GM12872 (cell line): ENCODE measurements at regions not wholly inside any gene's neighbourhood (a gene's known extent, or its start where the extent isn't known, plus 50 kb on each side); places are given as distances from the start of the nearest gene placed in this dataset.

ENCODE experiments used
- TF ChIP-seq, protein P1 (sequence below): IDR thresholded peaks from 3 replicates; pipeline ENCODE4 v1.5.1; 2011; ENCODE audit warnings: low read depth, mild to moderate bottlenecking, low read length, moderate library complexity; ENCODE audit not compliant: insufficient read depth

DNA sequence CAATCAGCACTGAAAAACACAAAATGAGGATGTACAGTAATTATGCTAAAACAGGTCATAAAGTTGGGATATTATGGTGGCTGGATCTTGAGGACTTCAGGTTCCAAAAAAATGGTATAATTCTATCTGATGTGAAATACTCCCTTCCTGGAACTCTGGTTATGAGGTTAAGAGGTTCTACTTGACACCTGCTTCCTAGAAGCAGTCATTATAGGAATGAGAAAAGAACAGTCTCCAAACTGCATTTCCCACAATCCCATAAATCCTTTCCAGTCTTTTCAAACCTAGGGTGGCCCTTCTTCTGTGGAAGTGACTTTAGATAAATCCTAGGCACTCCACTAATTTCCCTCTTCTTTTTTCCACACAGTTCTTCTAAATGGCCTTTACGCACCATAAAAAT, 63.7 kb upstream of the OR10AD1 start:
- TF ChIP-seq, protein P1, sequence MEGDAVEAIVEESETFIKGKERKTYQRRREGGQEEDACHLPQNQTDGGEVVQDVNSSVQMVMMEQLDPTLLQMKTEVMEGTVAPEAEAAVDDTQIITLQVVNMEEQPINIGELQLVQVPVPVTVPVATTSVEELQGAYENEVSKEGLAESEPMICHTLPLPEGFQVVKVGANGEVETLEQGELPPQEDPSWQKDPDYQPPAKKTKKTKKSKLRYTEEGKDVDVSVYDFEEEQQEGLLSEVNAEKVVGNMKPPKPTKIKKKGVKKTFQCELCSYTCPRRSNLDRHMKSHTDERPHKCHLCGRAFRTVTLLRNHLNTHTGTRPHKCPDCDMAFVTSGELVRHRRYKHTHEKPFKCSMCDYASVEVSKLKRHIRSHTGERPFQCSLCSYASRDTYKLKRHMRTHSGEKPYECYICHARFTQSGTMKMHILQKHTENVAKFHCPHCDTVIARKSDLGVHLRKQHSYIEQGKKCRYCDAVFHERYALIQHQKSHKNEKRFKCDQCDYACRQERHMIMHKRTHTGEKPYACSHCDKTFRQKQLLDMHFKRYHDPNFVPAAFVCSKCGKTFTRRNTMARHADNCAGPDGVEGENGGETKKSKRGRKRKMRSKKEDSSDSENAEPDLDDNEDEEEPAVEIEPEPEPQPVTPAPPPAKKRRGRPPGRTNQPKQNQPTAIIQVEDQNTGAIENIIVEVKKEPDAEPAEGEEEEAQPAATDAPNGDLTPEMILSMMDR, result no peak

DNA sequence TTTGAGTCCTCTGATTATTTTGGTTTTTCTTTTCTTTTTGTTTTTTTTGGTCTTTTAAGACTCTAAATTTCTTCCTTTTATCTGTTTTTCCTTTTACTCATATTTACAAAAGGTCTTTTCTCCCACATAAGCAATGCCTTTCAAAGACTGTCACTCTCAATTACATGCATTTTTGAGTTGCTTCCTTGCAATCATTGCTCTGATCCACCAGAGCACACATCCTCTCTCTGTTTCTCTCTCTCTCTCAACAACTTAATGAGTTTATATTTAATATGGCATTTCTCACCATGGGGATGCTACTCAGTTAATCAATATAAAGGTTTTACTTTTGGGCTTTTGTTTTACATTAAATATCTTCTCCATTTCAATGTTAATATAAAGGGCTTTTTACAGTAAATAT, 62.7 kb upstream of the OR10AD1 start:
- TF ChIP-seq, protein P1, result no peak

- TF ChIP-seq, protein P1, result no peak
Measured at GRCh38 chr12:48263617-48264016, 60.5 kb upstream of the OR10AD1 start.

DNA sequence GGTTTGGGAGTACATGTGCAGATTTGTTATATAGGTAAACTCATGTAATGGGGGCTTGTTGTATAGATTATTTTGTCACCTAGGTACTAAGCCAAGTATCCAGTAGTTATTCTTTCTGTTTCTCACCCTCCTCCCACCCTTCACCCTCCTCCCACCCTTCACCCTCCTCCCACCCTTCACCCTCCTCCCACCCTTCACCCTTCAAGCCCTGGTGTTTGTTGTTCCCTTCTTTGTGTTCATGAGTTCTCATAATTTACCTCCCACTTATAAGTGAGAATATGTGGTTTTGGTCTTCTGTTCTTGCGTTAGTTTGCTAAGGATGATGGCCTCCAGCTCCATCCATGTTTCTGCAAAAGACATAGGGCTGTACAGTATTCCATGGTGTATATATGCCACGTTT, 58.7 kb upstream of the OR10AD1 start:
- TF ChIP-seq, protein P1, result no peak
